Thymus (tissue), 11 donors: ENCODE measurements at regions not wholly inside any gene's neighbourhood (a gene's known extent, or its start where the extent isn't known, plus 50 kb on each side); places are given as distances from the start of the nearest gene placed in this dataset.

ENCODE experiments used
- DNase-seq, 9 donors: peaks; one replicate each; pipeline ENCODE4 v3.0.0-alpha.2; 2013; ENCODE audit warnings: low spot score in 9 of 9, low read depth in 6 of 9, missing footprints in 1 of 9
- H3K27ac ChIP-seq, 2 donors: one replicate each; pipeline ENCODE4 v1.5.1; 2013; ENCODE audit warnings: control low read depth in 1 of 2, low read depth in 1 of 2, low read length in 1 of 2, mild to moderate bottlenecking in 1 of 2, moderate library complexity in 1 of 2
- H3K27me3 ChIP-seq, 2 donors: one replicate each; pipeline ENCODE4 v1.5.1; 2013; ENCODE audit warnings: low read length in 1 of 2; ENCODE audit not compliant: control insufficient read depth in 2 of 2, insufficient read depth in 1 of 2
- H3K36me3 ChIP-seq, 2 donors: one replicate each; pipeline ENCODE4 v1.5.1; 2013; ENCODE audit warnings: low read length in 1 of 2, mild to moderate bottlenecking in 1 of 2, moderate library complexity in 1 of 2; ENCODE audit not compliant: control insufficient read depth in 2 of 2, insufficient read depth in 2 of 2
- H3K4me1 ChIP-seq, 2 donors: one replicate each; pipeline ENCODE4 v1.5.1; 2013; ENCODE audit warnings: low read length in 2 of 2; ENCODE audit not compliant: control insufficient read depth in 2 of 2, insufficient read depth in 2 of 2
- H3K4me3 ChIP-seq, 2 donors: one replicate each; pipeline ENCODE4 v1.5.1; 2013; ENCODE audit warnings: low read length in 2 of 2, control low read depth in 1 of 2, mild to moderate bottlenecking in 1 of 2
- H3K9me3 ChIP-seq, 2 donors: one replicate each; pipeline ENCODE4 v1.5.1; 2013; ENCODE audit warnings: low read length in 1 of 2, mild to moderate bottlenecking in 1 of 2; ENCODE audit not compliant: control insufficient read depth in 2 of 2, insufficient read depth in 1 of 2
- WGBS: extraction: QIAGEN DNeasy Blood & Tissue Kit; methylation state at CpG from one replicate; pipeline ENCODE4 v1.1.7; 2013; 5-methylcytosine and 5-hydroxymethylcytosine counted together
- donor health status: healthy.

GRCh38 chr13:111521030-111521429, 200.6 kb downstream of the TEX29 start:
- Histone ChIP-seq H3K9me3 (peaks cover 0 to 1% of the 10 kb centered on the region in 2 donors), H3K27ac (no peak overlapping the region), H3K27me3 (peaks cover 0 to 7% of the 10 kb centered on the region in 2 donors), H3K4me1 (no peaks in the 10 kb centered on the region), H3K36me3 (no peaks in the 10 kb centered on the region), H3K4me3 (no peak overlapping the region)
- 85% methylated on average over 10 of the region's 10 CpGs for WGBS
- no peak for DNase-seq

- WGBS: 63% methylated on average over 12 of the region's 12 CpGs
Measured at GRCh38 chr13:111521691-111522229, 201.3 kb downstream of the TEX29 start.

GRCh38 chr13:111525320-111526118, 205.1 kb downstream of the TEX29 start:
- no peaks in the 10 kb centered on the region for H3K36me3 ChIP-seq
- DNase-seq: no peak
- H3K27me3 ChIP-seq: peaks cover 0 to 26% of the 10 kb centered on the region in 2 donors
- no peak overlapping the region for H3K4me3 ChIP-seq
- no peak overlapping the region for H3K27ac ChIP-seq
- H3K9me3 ChIP-seq: no peaks in the 10 kb centered on the region
- WGBS: 74% methylated on average over 3 of the region's 3 CpGs
- no peaks in the 10 kb centered on the region for H3K4me1 ChIP-seq

More at GRCh38 chr13:111521691-111522229, 201.3 kb downstream of the TEX29 start:
- Histone ChIP-seq H3K27ac (no peak overlapping the region), H3K9me3 (peaks cover 0 to 1% of the 10 kb centered on the region in 2 donors), H3K4me1 (no peaks in the 10 kb centered on the region), H3K27me3 (peaks cover 0 to 7% of the 10 kb centered on the region in 2 donors), H3K36me3 (no peaks in the 10 kb centered on the region), H3K4me3 (no peak overlapping the region)
- DNase-seq: no peak

- peaks cover 0 to 33% of the 10 kb centered on the region in 2 donors for H3K27me3 ChIP-seq
- H3K9me3 ChIP-seq: no peaks in the 10 kb centered on the region
- no peak overlapping the region for H3K4me3 ChIP-seq
- no peak for DNase-seq
- H3K4me1 ChIP-seq: no peaks in the 10 kb centered on the region
- WGBS: 70% methylated on average over 7 of the region's 7 CpGs
- H3K27ac ChIP-seq: no peak overlapping the region
- H3K36me3 ChIP-seq: no peaks in the 10 kb centered on the region
Measured at GRCh38 chr13:111526922-111527321, 206.5 kb downstream of the TEX29 start.

GRCh38 chr13:111527614-111528229, 207.3 kb downstream of the TEX29 start:
- H3K9me3 ChIP-seq: no peaks in the 10 kb centered on the region
- H3K36me3 ChIP-seq: no peaks in the 10 kb centered on the region
- H3K4me3 ChIP-seq: no peak overlapping the region
- no peak overlapping the region for H3K27ac ChIP-seq
- no peaks in the 10 kb centered on the region for H3K4me1 ChIP-seq
- peaks cover 0 to 34% of the 10 kb centered on the region in 2 donors for H3K27me3 ChIP-seq
- 81% methylated on average over 14 of the region's 14 CpGs for WGBS
- no peak for DNase-seq

- 96% methylated on average over 3 of the region's 3 CpGs for WGBS
- H3K27me3 ChIP-seq: peaks cover 4 to 42% of the 10 kb centered on the region in 2 donors
- DNase-seq: no peak
- H3K4me3 ChIP-seq: no peak overlapping the region
- no peaks in the 10 kb centered on the region for H3K9me3 ChIP-seq
- no peaks in the 10 kb centered on the region for H3K36me3 ChIP-seq
- H3K4me1 ChIP-seq: no peaks in the 10 kb centered on the region
- H3K27ac ChIP-seq: no peak overlapping the region
Measured at GRCh38 chr13:111528513-111528912, 208.1 kb downstream of the TEX29 start.

- Histone ChIP-seq H3K36me3 (no peaks in the 10 kb centered on the region), H3K9me3 (no peaks in the 10 kb centered on the region), H3K27me3 (peaks cover 16 to 60% of the 10 kb centered on the region in 2 donors), H3K27ac (no peak overlapping the region), H3K4me1 (no peaks in the 10 kb centered on the region), H3K4me3 (no peak overlapping the region)
- WGBS: 91% methylated on average over 17 of the region's 17 CpGs
- no peak for DNase-seq
Measured at GRCh38 chr13:111530137-111530870, 209.9 kb downstream of the TEX29 start.

- Histone ChIP-seq H3K27me3 (peaks cover 19 to 72% of the 10 kb centered on the region in 2 donors), H3K4me1 (no peaks in the 10 kb centered on the region), H3K36me3 (no peaks in the 10 kb centered on the region), H3K9me3 (no peaks in the 10 kb centered on the region), H3K27ac (no peak overlapping the region), H3K4me3 (no peak overlapping the region)
- WGBS: 28% methylated on average over 7 of the region's 7 CpGs
- DNase-seq: no peak
Measured at GRCh38 chr13:111531505-111531904, 211.1 kb downstream of the TEX29 start.

GRCh38 chr13:111532111-111532510, 211.7 kb downstream of the TEX29 start:
- 75% methylated on average over 9 of the region's 9 CpGs for WGBS
- Histone ChIP-seq H3K27ac (no peak overlapping the region), H3K4me1 (no peaks in the 10 kb centered on the region), H3K27me3 (peaks cover 19 to 78% of the 10 kb centered on the region in 2 donors), H3K9me3 (no peaks in the 10 kb centered on the region), H3K36me3 (no peaks in the 10 kb centered on the region), H3K4me3 (no peak overlapping the region)
- DNase-seq: no peak
